T-cell (primary cell): ENCODE measurements at regions not wholly inside any gene's neighbourhood (a gene's known extent, or its start where the extent isn't known, plus 50 kb on each side); places are given as distances from the start of the nearest gene placed in this dataset.

Experiments
- ATAC-seq, 4 experiments: fragments of 200-7000 bp in 3 of 4; fragments of 150-1000 bp in 1 of 4; cut with Tn5 transposase; replicated peaks in 1 of 4; 1 replicate in 3 of 4; 2 replicates in 1 of 4; pipeline ENCODE4 v1.10.0; 2021; ENCODE audit warnings: moderate library complexity in 3 of 4, mild to moderate bottlenecking in 2 of 4, moderate number of reproducible peaks in 1 of 4
- CTCF ChIA-PET, 2 donors: fragments of 300-600 bp; sonication (Branson Sonifier 250); formaldehyde crosslinking; loops; one replicate each; lab custom pipeline; 2022; ENCODE audit warnings: antibody characterized with exemption in 2 of 2; lab: Charles Lee
- POLR2A ChIA-PET, 2 donors: fragments of 300-600 bp; sonication (Branson Sonifier 250); formaldehyde crosslinking; loops; one replicate each; lab custom pipeline; 2022; ENCODE audit warnings: antibody characterized with exemption in 2 of 2; lab: Charles Lee
- DNase-seq, 35 experiments: peaks; one replicate each; pipeline versions ENCODE4 v3.0.0 to v3.0.0-alpha.2; 2013 to 2023
- H3K27ac ChIP-seq: one replicate; pipeline ENCODE4 v1.5.1; 2013; ENCODE audit warnings: low read length
- H3K27me3 ChIP-seq, 2 experiments: replicated peaks in 1 of 2; 1 replicate in 1 of 2; 2 replicates in 1 of 2; pipeline versions ENCODE4 v1.6.1 to v1.7.0; 2013; ENCODE audit warnings: low read length in 1 of 2, mixed read lengths in 1 of 2; ENCODE audit not compliant: control insufficient read depth in 2 of 2, insufficient read depth in 2 of 2; ENCODE audit errors: extremely low read depth in 1 of 2
- H3K36me3 ChIP-seq, 2 donors: 1 replicate in 1 of 2; 2 replicates in 1 of 2; pipeline versions ENCODE4 v1.6.1 to v1.7.0; 2013; ENCODE audit warnings: low read length in 1 of 2; ENCODE audit not compliant: control insufficient read depth in 2 of 2, insufficient read depth in 1 of 2; ENCODE audit errors: extremely low read depth in 1 of 2
- H3K4me1 ChIP-seq, 2 experiments: 1 replicate in 1 of 2; 2 replicates in 1 of 2; pipeline versions ENCODE4 v1.6.1 to v1.7.0; 2013; ENCODE audit warnings: low read length in 2 of 2, mixed read lengths in 1 of 2; ENCODE audit not compliant: insufficient read depth in 2 of 2, control insufficient read depth in 1 of 2; ENCODE audit errors: extremely low read depth in 1 of 2
- H3K4me3 ChIP-seq, 2 donors: 1 replicate in 1 of 2; 2 replicates in 1 of 2; pipeline versions ENCODE4 v1.5.1 to v1.7.0; 2013; ENCODE audit warnings: mild to moderate bottlenecking in 2 of 2, low read length in 1 of 2, moderate library complexity in 1 of 2; ENCODE audit not compliant: control insufficient read depth in 1 of 2; ENCODE audit errors: extremely low read depth in 1 of 2
- H3K9me3 ChIP-seq: 2 replicates; pipeline ENCODE4 v1.7.0; 2013
- H3K27ac Mint-ChIP-seq, 2 donors: one replicate each; pipeline ENCODE4 v1.8.0; 2020 to 2021; ENCODE audit warnings: mild to moderate bottlenecking in 2 of 2, mixed read lengths in 2 of 2
- H3K27me3 Mint-ChIP-seq, 2 donors: one replicate each; pipeline ENCODE4 v1.8.0; 2021 to 2022; ENCODE audit warnings: mixed read lengths in 2 of 2
- H3K36me3 Mint-ChIP-seq: one replicate; pipeline ENCODE4 v1.8.0; 2021; ENCODE audit warnings: mixed read lengths
- H3K4me1 Mint-ChIP-seq, 3 donors: one replicate each; pipeline ENCODE4 v1.8.0; 2020 to 2022; ENCODE audit warnings: mixed read lengths in 3 of 3, mild to moderate bottlenecking in 1 of 3
- H3K4me3 Mint-ChIP-seq, 3 donors: one replicate each; pipeline ENCODE4 v1.8.0; 2020 to 2022; ENCODE audit warnings: mild to moderate bottlenecking in 3 of 3, mixed read lengths in 3 of 3, moderate library complexity in 3 of 3
- H3K9me3 Mint-ChIP-seq, 3 donors: one replicate each; pipeline ENCODE4 v1.8.0; 2020 to 2022; ENCODE audit warnings: mixed read lengths in 3 of 3
- WGBS: methylation state at CpG from one replicate; pipeline ENCODE4 v1.1.5; 2013; ENCODE audit warnings: missing lambda C conversion rate; ENCODE audit not compliant: insufficient coverage; 5-methylcytosine and 5-hydroxymethylcytosine counted together

GRCh38 chr2:175808078-175808477 is 194.0 kb downstream of the LNPK start:
- Mint-ChIP-seq H3K4me1 (no peaks in the 10 kb centered on the region), H3K4me3 (no peak overlapping the region), H3K27me3 (peaks cover 5 to 38% of the 10 kb centered on the region in 2 donors), H3K36me3 (no peaks in the 10 kb centered on the region), H3K27ac (no peak overlapping the region), H3K9me3 (no peaks in the 10 kb centered on the region)
- POLR2A ChIA-PET, result interaction anchor here in 1 of 2 donors (0.6 kb wide), 1 partner anchor 865 kb away, joined by 3 read pairs; no protein-coding TSS in a partner anchor
- H3K27ac ChIP-seq, result no peak overlapping the region
- DNase-seq (no peak), ATAC-seq (no peak)
- H3K4me3 ChIP-seq, result no peak overlapping the region
- WGBS, result no CpG with 5 or more reads among the region's 1 CpG
- CTCF ChIA-PET, result no interaction called here
- H3K9me3 ChIP-seq, result no peaks in the 10 kb centered on the region
- H3K4me1 ChIP-seq, result no peaks in the 10 kb centered on the region
- peaks cover 0 to 4% of the 10 kb centered on the region in 2 experiments for H3K27me3 ChIP-seq
- no peaks in the 10 kb centered on the region for H3K36me3 ChIP-seq

- Histone ChIP-seq H3K9me3 (no peaks in the 10 kb centered on the region), H3K4me3 (no peak overlapping the region), H3K27ac (no peak overlapping the region), H3K36me3 (no peaks in the 10 kb centered on the region), H3K27me3 (peaks cover 0 to 4% of the 10 kb centered on the region in 2 experiments), H3K4me1 (no peaks in the 10 kb centered on the region)
- ChIA-PET CTCF (no interaction called here), POLR2A (no interaction called here)
- H3K4me1 Mint-ChIP-seq, result no peaks in the 10 kb centered on the region
- DNase-seq (no peak), ATAC-seq (no peak)
- H3K4me3 Mint-ChIP-seq, result no peak overlapping the region
- H3K9me3 Mint-ChIP-seq, result no peaks in the 10 kb centered on the region
- no peak overlapping the region for H3K27ac Mint-ChIP-seq
- H3K27me3 Mint-ChIP-seq, result peaks cover 2 to 34% of the 10 kb centered on the region in 2 donors
- 86% methylated on average over 2 of the region's 5 CpGs for WGBS
- no peaks in the 10 kb centered on the region for H3K36me3 Mint-ChIP-seq
These were observed 194.8 kb downstream of the LNPK start for GRCh38 chr2:175807031-175807873.

- H3K4me1 ChIP-seq, result no peaks in the 10 kb centered on the region
- ChIA-PET CTCF (no interaction called here), POLR2A (no interaction called here)
- no peaks in the 10 kb centered on the region for H3K36me3 ChIP-seq
- H3K9me3 ChIP-seq, result no peaks in the 10 kb centered on the region
- Mint-ChIP-seq H3K4me3 (no peak overlapping the region), H3K9me3 (no peaks in the 10 kb centered on the region), H3K36me3 (no peaks in the 10 kb centered on the region), H3K4me1 (no peaks in the 10 kb centered on the region), H3K27ac (no peak overlapping the region), H3K27me3 (peaks cover 2 to 40% of the 10 kb centered on the region in 2 donors)
- H3K27ac ChIP-seq, result no peak overlapping the region
- no CpG with 5 or more reads among the region's 3 CpGs for WGBS
- no peak overlapping the region for H3K4me3 ChIP-seq
- H3K27me3 ChIP-seq, result peaks cover 0 to 4% of the 10 kb centered on the region in 2 experiments
- no peak for DNase-seq
- no peak for ATAC-seq
These were observed 195.5 kb downstream of the LNPK start for GRCh38 chr2:175806570-175806969.

GRCh38 chr2:175806125-175806490 is 196.0 kb downstream of the LNPK start:
- 44% methylated on average over 2 of the region's 5 CpGs for WGBS
- no peak for ATAC-seq

GRCh38 chr2:175805442-175806124 is 196.5 kb downstream of the LNPK start:
- 68% methylated on average over 3 of the region's 5 CpGs for WGBS
- no peak overlapping the region for H3K27ac Mint-ChIP-seq
- Histone ChIP-seq H3K27me3 (peaks cover 0 to 4% of the 10 kb centered on the region in 2 experiments), H3K36me3 (no peaks in the 10 kb centered on the region), H3K9me3 (no peaks in the 10 kb centered on the region), H3K4me3 (no peak overlapping the region), H3K27ac (no peak overlapping the region), H3K4me1 (no peaks in the 10 kb centered on the region)
- CTCF ChIA-PET, result no interaction called here
- H3K4me1 Mint-ChIP-seq, result no peaks in the 10 kb centered on the region
- H3K36me3 Mint-ChIP-seq, result no peaks in the 10 kb centered on the region
- peaks cover 2 to 38% of the 10 kb centered on the region in 2 donors for H3K27me3 Mint-ChIP-seq
- no peak for DNase-seq
- POLR2A ChIA-PET, result no interaction called here
- no peak overlapping the region for H3K4me3 Mint-ChIP-seq
- ATAC-seq, result no peak
- H3K9me3 Mint-ChIP-seq, result no peaks in the 10 kb centered on the region

More at GRCh38 chr2:175806125-175806490, 196.0 kb downstream of the LNPK start:
- Mint-ChIP-seq H3K27ac (no peak overlapping the region), H3K36me3 (no peaks in the 10 kb centered on the region), H3K27me3 (peaks cover 2 to 38% of the 10 kb centered on the region in 2 donors), H3K4me3 (no peak overlapping the region), H3K9me3 (no peaks in the 10 kb centered on the region), H3K4me1 (no peaks in the 10 kb centered on the region)
- POLR2A ChIA-PET, result no interaction called here
- H3K4me1 ChIP-seq, result no peaks in the 10 kb centered on the region
- peaks cover 0 to 4% of the 10 kb centered on the region in 2 experiments for H3K27me3 ChIP-seq
- no peak overlapping the region for H3K27ac ChIP-seq
- no peak overlapping the region for H3K4me3 ChIP-seq
- H3K9me3 ChIP-seq, result no peaks in the 10 kb centered on the region
- CTCF ChIA-PET, result no interaction called here
- H3K36me3 ChIP-seq, result no peaks in the 10 kb centered on the region
- DNase-seq, result no peak

GRCh38 chr2:175804122-175804521 is 197.9 kb downstream of the LNPK start:
- H3K27me3 ChIP-seq, result peaks cover 0 to 2% of the 10 kb centered on the region in 2 experiments
- no peaks in the 10 kb centered on the region for H3K4me1 ChIP-seq
- WGBS, result 75% methylated on average over 5 of the region's 5 CpGs
- H3K9me3 ChIP-seq, result no peaks in the 10 kb centered on the region
- H3K4me3 ChIP-seq, result no peak overlapping the region
- H3K4me3 Mint-ChIP-seq, result no peak overlapping the region
- H3K27me3 Mint-ChIP-seq, result peaks cover 0 to 31% of the 10 kb centered on the region in 2 donors
- H3K36me3 ChIP-seq, result no peaks in the 10 kb centered on the region
- ATAC-seq (no peak), DNase-seq (no peak)
- no peak overlapping the region for H3K27ac Mint-ChIP-seq
- POLR2A ChIA-PET, result no interaction called here
- no peaks in the 10 kb centered on the region for H3K9me3 Mint-ChIP-seq
- no peaks in the 10 kb centered on the region for H3K4me1 Mint-ChIP-seq
- H3K36me3 Mint-ChIP-seq, result no peaks in the 10 kb centered on the region
- H3K27ac ChIP-seq, result no peak overlapping the region
- CTCF ChIA-PET, result no interaction called here
